ENCODE measurements at regions not wholly inside any gene's neighbourhood (a gene's known extent, or its start where the extent isn't known, plus 50 kb on each side); places are given as distances from the start of the nearest gene placed in this dataset.
"Not testable (repeated sequence)": the region's sequence is repeated elsewhere in the genome, so short reads cannot be mapped to it uniquely, and the experiment has no call there.

DNA sequence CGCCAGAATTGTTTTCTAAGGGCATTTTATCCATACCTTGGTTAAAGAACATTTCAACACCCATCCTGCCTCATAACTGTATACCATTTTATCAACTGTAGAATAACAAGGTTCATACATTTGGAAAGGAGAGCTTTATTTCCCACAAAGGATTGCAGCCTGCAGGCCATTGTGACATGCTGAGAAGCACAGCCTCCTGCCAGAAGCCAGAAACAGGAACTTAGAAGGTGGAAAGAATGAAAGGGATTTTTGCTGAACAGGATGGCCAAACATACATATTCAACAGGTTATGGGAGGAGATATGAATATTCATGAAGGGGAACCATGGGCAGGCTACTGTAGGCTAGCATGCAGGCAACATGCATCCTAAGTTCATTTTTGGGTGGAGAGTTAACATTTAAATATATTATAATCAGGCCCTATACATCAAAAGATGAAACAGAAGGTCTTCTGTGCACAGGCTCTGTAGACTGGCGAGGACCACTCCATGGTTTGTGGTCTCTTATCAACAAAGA, 59.9 kb upstream of the DIRAS2 start:
- Histone ChIP-seq H3K4me2 (no peak overlapping the region), H3K27me3 (no peaks in the 10 kb centered on the region), H4K20me1 (ENCODE audit: low read depth) (no peaks in the 10 kb centered on the region), H3K4me3 (no peak overlapping the region), H3K36me3 (no peaks in the 10 kb centered on the region), H3K9me3 (ENCODE audit: low read depth) (no peaks in the 10 kb centered on the region), H3F3A (ENCODE audit: low read depth) (no peaks in the 10 kb centered on the region), H3K4me1 (no peaks in the 10 kb centered on the region), H3K27ac (no peak overlapping the region), H2AFZ (replicated peaks) (no peak overlapping the region), H3K9ac (no peak overlapping the region), H3K79me2 (ENCODE audit: low read depth) (no peaks in the 10 kb centered on the region)
- Mint-ChIP-seq H3K4me3 (no peak overlapping the region), H3K27ac (no peak overlapping the region), H3K4me1 (peaks cover 4% of the 10 kb centered on the region), H3K36me3 (no peaks in the 10 kb centered on the region), H3K27me3 (ENCODE audit: insufficient read depth, low read depth) (peaks cover 4% of the 10 kb centered on the region), H3K9me3 (no peaks in the 10 kb centered on the region)
- no peak for DNase-seq (ENCODE audit: low spot score)
- TF ChIP-seq EZH2 (IDR thresholded peaks at IDR 0.05) = no peak
- no peak for TF ChIP-seq EZH2phosphoT487 (IDR thresholded peaks at IDR 0.05)
- no peak for TF ChIP-seq CTCF (IDR thresholded peaks at IDR 0.05)

GRCh38 chr9:90698871-90699440, 56.3 kb upstream of the DIRAS2 start:
- TF ChIP-seq EZH2phosphoT487 (IDR thresholded peaks at IDR 0.05) = no peak
- no peak for TF ChIP-seq EZH2 (IDR thresholded peaks at IDR 0.05)
- TF ChIP-seq CTCF (IDR thresholded peaks at IDR 0.05) = no peak
- Mint-ChIP-seq H3K27me3 (ENCODE audit: insufficient read depth, low read depth) (peaks cover 7% of the 10 kb centered on the region), H3K9me3 (no peaks in the 10 kb centered on the region)

GRCh38 chr9:90697808-90698207, 55.2 kb upstream of the DIRAS2 start:
- Histone ChIP-seq H3K4me3 (no peak overlapping the region), H3K36me3 (no peaks in the 10 kb centered on the region), H3F3A (ENCODE audit: low read depth) (no peaks in the 10 kb centered on the region), H3K4me2 (no peak overlapping the region), H3K79me2 (ENCODE audit: low read depth) (no peaks in the 10 kb centered on the region), H3K9me3 (ENCODE audit: low read depth) (no peaks in the 10 kb centered on the region), H3K9ac (no peak overlapping the region), H3K4me1 (no peaks in the 10 kb centered on the region), H3K27ac (no peak overlapping the region), H3K27me3 (no peaks in the 10 kb centered on the region), H2AFZ (replicated peaks) (no peak overlapping the region), H4K20me1 (ENCODE audit: low read depth) (no peaks in the 10 kb centered on the region)
- H3K27me3 Mint-ChIP-seq (ENCODE audit: insufficient read depth, low read depth) = peaks cover 7% of the 10 kb centered on the region
- H3K4me3 Mint-ChIP-seq = no peak overlapping the region
- H3K9me3 Mint-ChIP-seq = no peaks in the 10 kb centered on the region
- no peaks in the 10 kb centered on the region for H3K36me3 Mint-ChIP-seq
- DNase-seq (ENCODE audit: low spot score) = no peak
- peaks cover 6% of the 10 kb centered on the region for H3K4me1 Mint-ChIP-seq
- no peak for TF ChIP-seq CTCF (IDR thresholded peaks at IDR 0.05)
- no peak for TF ChIP-seq EZH2 (IDR thresholded peaks at IDR 0.05)
- TF ChIP-seq EZH2phosphoT487 (IDR thresholded peaks at IDR 0.05) = no peak
- no peak overlapping the region for H3K27ac Mint-ChIP-seq

More at GRCh38 chr9:90698871-90699440, 56.3 kb upstream of the DIRAS2 start:
- Histone ChIP-seq H3K4me1 (no peaks in the 10 kb centered on the region), H3K4me2 (no peak overlapping the region), H3K27ac (no peak overlapping the region), H2AFZ (replicated peaks) (no peak overlapping the region), H3K4me3 (no peak overlapping the region), H3K9ac (no peak overlapping the region), H3F3A (ENCODE audit: low read depth) (no peaks in the 10 kb centered on the region), H3K9me3 (ENCODE audit: low read depth) (no peaks in the 10 kb centered on the region), H3K27me3 (no peaks in the 10 kb centered on the region), H3K36me3 (no peaks in the 10 kb centered on the region), H3K79me2 (ENCODE audit: low read depth) (no peaks in the 10 kb centered on the region), H4K20me1 (ENCODE audit: low read depth) (no peaks in the 10 kb centered on the region)
- DNase-seq (ENCODE audit: low spot score) = no peak
- no peak overlapping the region for H3K4me3 Mint-ChIP-seq
- H3K27ac Mint-ChIP-seq = no peak overlapping the region
- H3K4me1 Mint-ChIP-seq = peaks cover 6% of the 10 kb centered on the region
- no peaks in the 10 kb centered on the region for H3K36me3 Mint-ChIP-seq

DNA sequence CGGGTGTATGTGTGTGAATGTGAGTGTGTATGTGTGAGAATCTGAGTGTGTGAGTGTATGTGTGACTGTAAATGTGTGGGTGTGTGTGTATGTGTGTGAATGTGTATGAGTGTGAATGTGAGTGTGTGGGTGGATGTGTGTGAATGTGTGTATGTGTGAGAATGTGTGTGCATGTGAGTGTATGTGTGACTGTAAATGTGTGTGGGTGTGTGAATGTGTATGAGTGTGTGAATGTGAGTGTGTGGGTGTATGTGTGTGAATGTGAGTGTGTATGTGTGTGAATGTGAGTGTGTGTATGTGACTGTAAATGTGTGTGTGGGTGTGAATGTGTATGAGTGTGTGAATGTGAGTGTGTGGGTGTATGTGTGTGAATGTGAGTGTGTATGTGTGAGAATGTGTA, 51.6 kb upstream of the DIRAS2 start:
- not testable (repeated sequence) for H3K36me3 Mint-ChIP-seq; H3F3A ChIP-seq (ENCODE audit: low read depth); H3K36me3 ChIP-seq; H3K4me2 ChIP-seq; H3K4me1 ChIP-seq; H3K9me3 ChIP-seq (ENCODE audit: low read depth); H3K4me3 Mint-ChIP-seq; H3K79me2 ChIP-seq (ENCODE audit: low read depth); H3K9ac ChIP-seq; H2AFZ ChIP-seq (replicated peaks); DNase-seq (ENCODE audit: low spot score); H4K20me1 ChIP-seq (ENCODE audit: low read depth); H3K27me3 ChIP-seq; H3K27ac Mint-ChIP-seq; H3K4me1 Mint-ChIP-seq; H3K27me3 Mint-ChIP-seq (ENCODE audit: insufficient read depth, low read depth); H3K4me3 ChIP-seq; H3K27ac ChIP-seq; H3K9me3 Mint-ChIP-seq

Data from neural progenitor cell (in vitro differentiated cells).